ENCODE measurements at regions not wholly inside any gene's neighbourhood (a gene's known extent, or its start where the extent isn't known, plus 50 kb on each side); places are given as distances from the start of the nearest gene placed in this dataset.
"Not testable (repeated sequence)": the region's sequence is repeated elsewhere in the genome, so short reads cannot be mapped to it uniquely, and the experiment has no call there.

DNA sequence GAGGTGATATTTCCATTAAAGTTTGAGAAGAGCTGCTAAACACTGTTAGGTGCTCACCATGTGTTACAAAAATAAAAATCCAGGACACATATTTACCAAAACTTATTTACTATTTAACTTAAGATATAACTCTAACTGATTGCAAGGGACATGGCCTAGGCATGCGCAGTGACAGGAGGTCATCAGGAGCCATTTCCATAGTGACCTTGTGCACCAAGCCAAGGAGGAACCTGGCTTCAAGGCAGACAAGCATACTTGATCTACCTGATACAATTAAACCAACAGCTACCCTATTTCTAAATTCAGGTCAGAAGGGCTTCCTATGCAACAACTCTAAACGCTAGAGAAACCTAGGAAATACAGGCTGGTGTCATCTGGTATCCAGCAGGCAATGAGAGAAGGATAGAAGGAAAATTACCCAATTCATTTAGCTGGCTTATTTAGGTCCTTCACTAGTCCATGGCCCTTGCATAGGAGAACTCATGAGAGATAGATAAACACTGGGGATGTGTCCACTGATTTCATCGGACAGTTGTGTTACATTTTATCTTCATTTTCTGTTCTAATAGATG lies 134.4 kb downstream of the FOXB1 start:
- DNase-seq: no peak

DNA sequence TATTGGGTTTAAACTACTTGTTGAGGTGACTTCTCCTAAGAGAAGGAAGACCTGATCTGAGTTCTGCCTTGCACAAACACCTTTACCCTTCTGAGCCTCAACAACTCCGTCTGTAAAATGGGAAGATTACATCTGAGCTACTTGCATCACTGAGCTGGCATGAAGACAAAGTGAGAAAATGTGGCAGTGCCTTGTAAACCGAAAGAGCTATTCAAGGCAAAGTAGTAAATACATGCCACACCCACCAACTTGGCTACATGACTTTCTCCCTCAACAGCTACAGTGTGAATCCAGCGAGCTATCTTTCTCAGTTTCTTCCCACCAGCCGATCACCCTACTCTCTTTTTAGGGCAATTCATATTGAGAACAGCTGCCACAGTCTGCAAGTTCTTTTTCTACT lies 148.3 kb downstream of the FOXB1 start:
- no peak for DNase-seq

DNA sequence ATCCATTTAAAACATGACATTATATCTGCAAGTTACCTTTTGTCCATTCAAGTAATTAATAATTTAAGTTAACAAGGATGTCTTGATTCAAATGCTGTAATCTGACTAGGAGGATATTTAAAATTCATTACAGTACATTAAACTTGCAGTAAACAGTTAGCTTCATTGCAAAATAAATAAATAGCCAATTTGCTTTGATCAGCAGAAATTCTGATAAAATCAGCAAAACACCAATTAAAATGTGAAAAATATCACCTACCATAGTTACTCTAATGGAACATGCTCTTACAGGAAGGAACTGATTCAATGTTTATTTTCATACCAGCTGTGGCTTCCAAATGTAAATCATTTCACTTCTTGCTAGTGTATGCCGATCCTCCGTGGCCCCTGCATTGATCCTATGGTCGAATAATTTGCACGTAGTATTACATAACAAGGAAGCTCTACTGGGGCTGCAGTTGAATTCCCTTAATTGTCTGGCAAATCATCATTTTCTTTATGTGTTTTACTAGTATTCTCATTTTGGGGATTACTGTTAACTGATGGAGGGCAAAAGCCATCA lies 150.7 kb downstream of the FOXB1 start:
- no peak for DNase-seq

DNA sequence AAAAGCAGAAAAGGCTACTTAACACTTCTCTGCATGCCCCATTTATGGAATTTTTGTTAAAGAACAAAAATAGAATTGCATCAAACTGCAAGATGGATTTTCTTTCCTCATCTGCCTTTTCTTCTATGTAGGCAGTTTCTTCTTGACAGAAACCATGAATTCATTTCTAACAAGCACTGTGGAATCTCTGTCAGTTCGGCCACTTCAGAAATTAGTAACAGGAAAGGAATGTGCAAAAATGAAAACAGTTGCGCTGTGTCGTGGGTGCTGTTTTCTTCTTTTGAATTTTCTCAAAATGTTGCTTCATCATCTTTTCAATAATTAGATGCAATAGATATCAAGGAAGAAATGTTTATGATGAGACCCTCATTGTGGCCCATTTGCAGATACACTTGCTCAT lies 151.6 kb downstream of the FOXB1 start:
- peak in 1 of 2 experiments; percentile 14 for DNase-seq

DNA sequence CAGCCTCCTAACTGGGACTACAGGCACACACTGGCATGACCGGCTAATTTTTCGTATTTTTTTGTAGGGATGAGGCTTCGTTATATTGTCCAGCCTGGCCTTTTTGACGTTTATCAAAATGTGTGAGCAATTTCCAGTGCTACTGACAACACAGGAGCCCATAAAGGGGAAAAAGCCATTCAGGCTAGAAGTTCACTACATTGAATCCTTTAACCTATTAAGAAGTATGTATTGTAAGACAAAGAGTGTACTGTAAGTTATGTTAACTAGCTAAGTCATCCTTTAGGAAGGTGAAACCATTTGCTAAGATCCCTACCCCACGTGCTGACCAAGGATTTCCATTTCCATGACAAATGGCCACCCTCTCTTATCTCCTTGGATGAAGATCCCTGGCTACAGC lies 156.8 kb downstream of the FOXB1 start:
- DNase-seq: no peak

DNA sequence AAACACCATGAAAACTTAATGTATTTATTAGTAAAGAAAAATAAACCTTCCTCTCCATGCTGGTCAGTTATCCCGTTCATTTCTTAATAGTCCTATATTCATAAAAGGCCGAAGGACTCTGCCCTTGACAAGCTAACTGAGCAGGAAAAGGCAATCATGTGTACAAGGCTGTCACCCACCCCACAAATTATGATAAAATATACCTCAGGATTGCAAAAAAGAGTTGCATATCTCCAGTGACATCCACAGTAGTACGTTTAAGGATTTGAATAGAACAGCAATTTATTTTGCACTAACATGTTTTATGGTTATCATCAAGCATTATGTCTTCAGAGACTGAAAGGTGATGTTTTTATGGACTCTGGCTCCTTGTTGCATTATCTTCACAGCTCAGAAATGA lies 157.6 kb downstream of the FOXB1 start:
- DNase-seq: no peak

DNA sequence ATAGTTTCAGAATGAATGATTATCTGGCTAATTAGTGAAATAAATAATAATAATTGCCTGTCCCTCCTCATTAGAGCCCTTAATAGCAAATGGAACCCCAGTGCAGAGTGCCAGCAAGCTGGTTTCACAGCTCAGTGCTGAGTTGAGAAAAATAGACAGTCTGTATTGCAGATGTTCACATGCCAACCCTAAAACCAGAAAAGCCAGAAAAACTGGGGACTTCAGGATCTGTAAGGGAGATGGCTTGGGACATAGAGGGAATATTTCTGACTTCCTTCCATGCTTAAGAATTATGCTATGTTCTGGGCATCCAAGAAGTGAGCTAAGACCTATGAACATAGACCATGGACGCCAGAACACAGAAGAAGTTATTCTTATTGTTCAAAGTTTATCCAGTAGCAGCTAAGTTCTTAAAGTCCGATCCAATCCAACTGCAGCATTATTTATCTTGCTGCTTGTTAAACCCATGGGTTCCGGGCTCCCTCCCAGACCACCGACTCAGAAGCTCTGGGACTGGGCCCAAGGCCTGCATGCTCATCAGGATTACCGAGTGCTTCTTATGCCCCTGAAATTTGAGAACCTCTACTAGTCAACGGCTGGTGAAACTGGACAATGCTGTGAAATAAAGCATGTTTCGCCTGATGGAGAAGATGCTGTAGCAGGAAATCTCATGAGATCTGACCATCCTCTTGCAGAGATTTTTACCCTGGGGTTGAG lies 158.3 kb downstream of the FOXB1 start:
- no peak for DNase-seq

DNA sequence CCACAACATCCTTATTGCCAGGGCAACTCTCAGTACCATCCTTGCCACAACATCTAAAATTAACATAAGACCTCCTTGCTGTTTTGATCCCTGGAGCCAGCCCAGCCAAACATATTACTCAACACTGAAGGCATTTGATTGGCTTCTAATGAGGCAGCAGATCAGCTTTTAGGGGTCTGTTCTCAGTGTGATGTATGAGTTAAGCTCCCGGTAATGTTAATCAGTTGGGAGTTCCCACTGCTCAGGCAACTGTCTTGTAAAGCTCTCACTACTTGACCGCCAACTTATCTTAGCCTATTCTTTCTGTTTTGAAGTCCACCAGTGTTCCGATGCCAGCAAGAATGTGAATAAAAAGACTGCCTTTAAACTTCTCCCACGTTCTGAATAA lies 158.9 kb downstream of the FOXB1 start:
- DNase-seq: no peak

DNA sequence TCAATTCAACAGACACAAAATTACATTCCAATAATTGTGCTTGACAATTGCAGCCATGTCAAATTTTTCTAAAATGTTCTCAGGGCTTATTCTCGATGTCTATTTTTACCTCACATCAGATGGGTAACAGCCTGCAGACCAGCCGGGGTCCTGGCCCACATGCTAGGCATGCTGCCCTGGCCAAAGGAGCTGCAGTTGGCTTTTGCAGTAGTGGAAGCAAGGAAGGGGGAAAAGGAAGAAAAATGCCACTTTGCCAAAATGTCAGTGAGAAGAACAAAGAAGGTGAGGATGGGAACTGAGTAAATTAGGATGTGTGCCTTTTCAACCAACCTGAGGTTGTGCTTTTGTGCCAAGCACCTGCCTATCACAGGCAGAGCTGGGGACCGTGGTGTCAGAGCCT lies 161.0 kb downstream of the FOXB1 start:
- DNase-seq: no peak

DNA sequence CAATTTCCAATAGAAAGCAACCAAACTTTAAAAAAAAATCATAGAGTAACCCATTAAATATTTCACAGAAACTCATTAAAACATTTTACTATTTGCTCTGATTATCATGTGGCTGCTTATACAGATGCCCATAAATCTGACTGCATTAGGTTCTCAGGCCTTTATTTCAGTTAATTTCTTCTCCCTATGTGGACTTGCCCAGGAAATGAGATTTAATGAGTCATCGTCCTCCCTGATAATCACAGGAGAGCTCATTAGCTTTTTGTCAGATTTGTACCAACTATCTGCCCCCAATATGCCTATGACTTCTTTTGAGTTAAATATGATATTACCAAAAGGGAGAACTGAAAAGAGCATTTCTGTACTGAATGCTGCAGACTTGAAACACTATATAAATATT lies 168.0 kb downstream of the FOXB1 start:
- DNase-seq: no peak

DNA sequence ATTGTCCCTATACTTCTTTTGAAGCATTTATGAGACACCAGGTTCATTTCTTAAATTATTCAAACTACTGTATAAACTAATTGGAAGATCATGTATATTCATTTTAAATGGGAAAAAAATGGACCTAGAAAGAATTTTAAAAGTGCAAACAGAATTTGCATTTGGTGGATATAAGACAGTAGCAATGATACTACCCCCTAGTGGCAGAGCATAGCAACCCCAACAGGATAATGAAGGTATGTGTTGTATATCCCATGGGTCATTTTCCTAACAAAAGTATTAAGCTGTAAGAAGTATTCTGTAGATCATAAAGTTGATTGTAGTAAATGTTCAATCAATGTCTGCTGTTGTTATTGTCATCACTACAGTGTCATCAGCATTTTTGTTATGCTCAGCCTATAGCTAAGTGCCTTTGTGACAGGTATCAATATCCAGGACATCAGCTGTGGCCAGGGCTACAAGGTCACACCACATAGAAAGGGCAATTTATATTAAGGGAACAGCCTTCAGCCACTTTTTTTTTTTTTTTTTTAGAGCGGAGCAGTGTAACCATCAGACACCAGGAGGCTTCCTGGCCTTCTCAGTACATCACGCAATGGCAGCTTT lies 175.8 kb downstream of the FOXB1 start:
- peak; percentile 10 to 32 for DNase-seq

DNA sequence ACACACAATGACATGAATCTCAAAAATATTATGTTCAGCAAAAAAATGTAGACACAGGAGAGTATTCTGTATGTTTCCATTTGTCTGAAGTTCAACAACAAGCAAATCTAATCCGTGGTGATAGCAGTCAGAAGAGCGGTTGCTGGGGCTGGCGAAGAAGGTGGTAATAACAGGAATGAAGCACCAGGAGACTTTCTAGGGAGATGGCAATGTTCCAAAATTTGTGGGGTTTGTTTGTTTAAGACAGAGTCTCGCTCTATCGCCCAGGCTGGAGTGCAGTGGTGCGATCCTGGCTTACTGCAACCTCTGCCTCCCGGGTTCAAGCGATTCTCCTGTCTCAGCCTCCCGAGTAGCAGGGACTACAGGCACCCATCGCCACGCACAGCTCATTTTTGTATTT lies 177.8 kb downstream of the FOXB1 start:
- DNase-seq: not testable (repeated sequence)

DNA sequence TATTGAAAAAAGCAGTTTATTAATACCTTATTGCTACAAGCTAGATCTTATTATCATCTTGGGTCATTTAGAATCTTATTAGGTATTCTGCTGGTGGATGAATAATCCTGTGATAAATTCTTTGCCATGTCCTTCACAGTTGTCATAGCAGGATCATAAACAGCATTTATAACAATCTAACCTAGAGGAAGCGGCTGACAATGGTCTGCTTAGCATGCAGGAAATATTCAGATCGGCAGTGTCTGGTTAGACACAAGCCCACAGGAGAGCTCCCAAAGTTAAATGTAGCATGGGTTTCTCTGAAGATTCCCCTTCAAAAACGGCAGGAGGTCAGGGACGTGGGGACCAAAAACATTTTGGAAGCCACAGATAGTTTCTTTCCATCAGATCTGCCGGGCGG lies 179.3 kb downstream of the FOXB1 start:
- DNase-seq: no peak

DNA sequence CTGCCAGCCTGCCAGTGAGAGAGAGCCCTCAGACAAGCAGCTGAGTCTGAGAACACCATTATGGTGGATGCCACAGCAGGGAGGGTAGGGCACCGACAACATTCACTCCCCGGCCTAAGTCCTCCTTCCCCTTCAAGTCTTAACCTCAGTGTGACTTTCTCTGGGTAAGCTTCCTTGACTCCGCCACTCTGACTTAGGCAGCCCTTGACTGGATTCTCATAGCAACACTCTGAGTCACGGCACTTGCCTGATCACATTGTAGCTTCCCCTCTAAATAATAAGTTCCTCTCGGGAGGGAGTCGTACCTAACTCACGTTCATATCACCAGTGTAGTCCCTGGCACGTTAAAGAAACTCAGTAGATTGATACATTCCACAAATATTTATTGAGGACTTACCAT lies 180.5 kb downstream of the FOXB1 start:
- no peak for DNase-seq

DNA sequence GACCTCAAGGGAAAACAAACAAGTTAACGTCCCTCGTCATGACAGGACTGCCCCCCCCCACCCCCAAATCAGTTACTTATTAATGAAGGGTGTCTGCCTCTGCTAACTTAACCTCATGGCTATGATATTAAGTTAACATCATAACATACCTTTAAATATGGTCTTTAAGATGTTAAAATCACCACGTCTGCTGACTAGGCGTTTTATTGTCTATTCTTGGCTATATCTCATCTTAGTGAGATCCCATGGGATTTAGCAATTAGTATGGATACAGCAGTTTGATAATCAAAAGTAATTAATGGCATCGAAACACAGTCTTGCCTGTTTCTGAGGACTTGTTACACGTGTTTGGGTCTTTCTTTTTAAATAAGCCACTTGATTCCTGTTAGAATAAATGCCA lies 186.9 kb downstream of the FOXB1 start:
- no peak for DNase-seq

DNA sequence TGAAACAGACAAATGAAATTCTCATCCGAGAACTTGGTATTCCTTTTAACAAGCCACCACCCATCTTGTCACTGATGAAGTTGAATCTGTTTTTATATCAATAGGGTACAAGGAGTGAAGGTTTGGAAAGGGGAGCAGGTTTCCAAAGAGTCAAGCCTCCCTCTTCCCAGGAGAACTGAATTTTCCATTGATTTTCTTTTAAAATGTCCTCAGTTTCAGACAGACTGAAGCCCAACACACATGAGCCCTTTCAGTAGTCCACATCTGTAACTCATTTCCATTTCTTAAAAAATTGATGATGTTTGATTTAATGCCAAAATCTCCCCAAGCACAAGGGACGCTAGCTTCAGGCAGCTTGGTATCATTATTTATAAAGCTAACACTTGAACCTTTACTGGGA lies 187.7 kb downstream of the FOXB1 start:
- no peak for DNase-seq

DNA sequence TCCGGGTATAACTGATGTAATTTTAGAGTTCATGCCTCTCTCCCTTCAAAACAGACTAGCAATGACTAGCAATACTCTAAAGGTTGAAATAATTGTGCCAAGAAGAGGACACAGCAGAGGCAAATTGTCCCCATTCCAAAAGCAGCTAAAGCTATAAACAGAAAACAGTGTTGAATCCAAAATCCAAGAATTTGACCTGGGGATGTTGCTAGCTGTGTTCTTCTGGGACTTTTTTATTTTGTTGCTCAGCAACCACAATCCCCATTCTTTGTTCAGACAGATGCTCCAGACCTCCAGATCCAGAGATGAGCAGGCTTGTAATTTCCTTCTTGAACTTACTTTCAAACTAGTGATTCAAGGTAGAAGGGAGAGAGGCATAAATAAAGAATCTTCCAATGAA lies 191.5 kb downstream of the FOXB1 start:
- DNase-seq: no peak

DNA sequence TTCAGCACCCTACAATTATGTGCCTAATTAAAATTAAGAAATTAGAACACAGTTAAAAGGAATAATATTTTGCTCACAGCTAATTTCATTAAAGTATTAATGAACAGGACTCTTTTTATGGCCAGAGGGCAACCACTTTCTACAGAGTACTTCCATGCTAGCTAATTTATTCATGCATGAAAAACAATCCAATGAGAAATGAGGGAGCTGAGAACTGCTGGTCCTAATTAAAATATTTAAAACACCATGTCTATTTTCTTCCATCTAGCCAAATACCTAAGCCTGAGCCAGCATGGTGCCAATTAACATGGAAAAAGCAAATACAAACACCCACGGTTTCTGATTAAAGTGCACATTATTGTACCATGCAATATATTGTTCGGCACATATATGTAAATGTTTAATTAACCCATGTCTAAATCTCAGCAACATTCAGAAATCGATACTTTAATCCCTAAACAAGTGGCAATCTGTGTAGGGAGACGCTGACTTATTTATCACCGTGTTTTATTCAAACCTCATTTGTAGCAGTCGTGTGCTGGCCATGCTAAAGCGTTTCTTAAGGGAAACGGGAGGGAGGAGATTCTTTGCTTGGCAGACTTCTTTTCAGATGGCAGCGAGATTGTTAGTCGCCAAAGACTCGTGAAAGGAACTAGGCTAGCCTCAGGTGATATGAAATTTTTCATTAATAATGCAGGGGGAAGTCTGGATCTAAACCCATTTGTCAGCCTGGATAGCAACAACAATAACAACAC lies 193.5 kb downstream of the ANXA2 start:
- no peak for DNase-seq

DNA sequence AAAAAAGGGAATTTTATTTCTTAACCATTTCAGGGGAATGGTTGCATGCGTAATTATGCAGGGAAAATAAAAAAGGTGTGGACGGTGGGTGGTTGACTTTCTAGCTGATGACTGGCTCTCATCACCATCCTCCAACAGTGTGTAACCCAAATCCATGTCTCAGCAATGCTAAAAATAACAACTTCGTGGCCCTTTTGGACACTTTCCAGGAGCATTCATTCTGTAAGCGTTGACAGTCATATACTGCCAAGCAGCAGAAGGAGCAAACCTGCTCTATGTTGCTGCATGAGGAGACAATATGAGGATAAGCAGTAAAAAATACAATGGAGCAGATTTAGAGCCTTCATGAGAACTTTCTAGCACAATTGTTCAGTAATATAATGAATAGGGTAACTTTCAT lies 189.1 kb downstream of the ANXA2 start:
- no peak for DNase-seq

DNA sequence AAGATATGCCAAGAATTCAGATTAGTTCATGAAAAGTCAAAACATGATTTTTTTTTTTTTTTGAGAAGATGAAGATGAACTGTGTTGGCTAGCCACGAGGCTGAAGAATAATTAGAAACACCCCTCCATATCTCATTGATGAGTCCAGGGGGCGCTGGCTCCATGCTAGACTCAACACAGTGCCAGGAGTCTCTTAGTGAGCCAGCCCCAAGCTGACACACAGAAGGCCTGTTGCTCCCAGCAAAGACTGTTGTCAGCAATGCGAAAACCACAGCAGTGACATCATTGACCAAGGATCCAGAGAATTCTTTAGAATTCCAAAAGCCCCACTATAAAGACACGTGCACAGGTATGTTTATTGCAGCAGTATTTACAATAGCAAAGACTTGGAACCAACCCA lies 185.2 kb downstream of the ANXA2 start:
- no peak for DNase-seq

DNA sequence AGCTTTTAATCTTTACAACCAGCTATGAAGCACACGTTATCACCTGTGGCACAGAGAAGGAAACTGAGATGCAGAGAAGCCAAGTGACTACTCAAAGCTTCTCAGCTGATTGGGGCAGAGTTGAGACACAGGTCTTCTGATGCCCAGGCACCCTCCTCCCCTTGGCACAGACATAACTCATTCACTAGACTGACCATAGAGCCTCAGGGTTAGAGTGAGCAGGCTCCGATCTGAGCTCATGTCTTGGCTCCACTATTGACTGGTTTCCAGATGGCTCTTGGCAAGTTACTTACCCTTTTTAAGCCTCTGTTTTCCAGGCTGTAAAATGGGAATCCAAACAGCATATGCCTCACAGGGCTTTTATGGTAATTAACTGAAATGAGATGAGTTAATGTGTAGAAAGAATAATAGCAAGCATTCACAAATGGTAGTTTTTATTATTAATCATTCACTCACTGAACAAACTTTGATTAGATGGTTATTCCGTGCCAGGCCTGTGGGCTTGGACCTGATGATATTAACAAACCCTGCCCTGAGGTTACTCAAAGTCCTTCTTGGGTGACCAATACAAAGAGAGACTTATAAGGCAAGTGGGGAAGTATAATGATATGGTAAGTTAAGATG lies 184.3 kb downstream of the ANXA2 start:
- DNase-seq: no peak

DNA sequence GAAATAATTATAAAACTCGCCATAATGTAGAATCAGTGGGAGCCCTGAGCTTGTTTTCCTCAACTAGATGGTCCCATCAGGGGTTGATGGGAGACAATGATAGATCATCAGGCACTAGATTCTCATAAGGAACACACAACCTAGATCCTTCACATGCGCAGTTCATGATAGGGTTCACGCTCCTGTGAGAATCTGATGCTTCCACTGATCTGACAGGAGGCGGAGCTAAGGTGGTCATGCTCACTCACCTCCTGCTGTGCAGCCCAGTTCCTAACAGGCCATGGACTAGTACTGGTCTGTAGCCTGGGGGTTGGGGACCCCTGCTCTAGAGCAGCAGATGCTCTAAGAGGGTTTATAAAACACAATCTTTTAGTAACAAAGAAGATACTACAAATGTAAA lies 183.6 kb downstream of the ANXA2 start:
- no peak for DNase-seq

Measured in activated CD4-positive, alpha-beta T cell treated with anti-CD3 and anti-CD28 coated beads, Interleukin-2, amount 50 U/mL, for 48 hours (primary cell).